NCI-H2227 treated with DMSO at 0.1 percent for 48 hours (cell line): ENCODE measurements at regions not wholly inside any gene's neighbourhood (a gene's known extent, or its start where the extent isn't known, plus 50 kb on each side); places are given as distances from the start of the nearest gene placed in this dataset.

Experiments used
- DNase-seq: peaks from one replicate; lab custom pipeline; 2025; lab: John Stamatoyannopoulos, UW

GRCh38 chr9:109950710-109951443 lies 170.9 kb downstream of the PALM2AKAP2 start:
- DNase-seq = no peak

- DNase-seq = no peak
These were observed 173.3 kb downstream of the PALM2AKAP2 start for GRCh38 chr9:109953300-109953699.

- no peak for DNase-seq
These were observed 174.0 kb downstream of the PALM2AKAP2 start for GRCh38 chr9:109953813-109954497.

- DNase-seq = peak; percentile 76
These were observed 176.9 kb downstream of the PALM2AKAP2 start for GRCh38 chr9:109956717-109957440.

GRCh38 chr9:109959679-109960078 lies 179.7 kb downstream of the PALM2AKAP2 start:
- DNase-seq = no peak

- no peak for DNase-seq
These were observed 181.6 kb downstream of the PALM2AKAP2 start for GRCh38 chr9:109961626-109962025.

GRCh38 chr9:109962215-109962614 lies 182.2 kb downstream of the PALM2AKAP2 start:
- DNase-seq = no peak

- DNase-seq = no peak
These were observed 183.1 kb downstream of the PALM2AKAP2 start for GRCh38 chr9:109963079-109963478.

GRCh38 chr9:109966643-109967368 lies 186.8 kb downstream of the PALM2AKAP2 start:
- no peak for DNase-seq

- no peak for DNase-seq
These were observed 187.9 kb downstream of the PALM2AKAP2 start for GRCh38 chr9:109967651-109968642.

GRCh38 chr9:109969011-109969410 lies 189.0 kb downstream of the PALM2AKAP2 start:
- DNase-seq = no peak

- no peak for DNase-seq
These were observed 189.7 kb downstream of the PALM2AKAP2 start for GRCh38 chr9:109969573-109970237.

- DNase-seq = no peak
These were observed 191.2 kb downstream of the PALM2AKAP2 start for GRCh38 chr9:109971226-109971625.

GRCh38 chr9:109972026-109972882 lies 192.3 kb downstream of the PALM2AKAP2 start:
- DNase-seq = no peak

- DNase-seq = no peak
These were observed 193.3 kb downstream of the PALM2AKAP2 start for GRCh38 chr9:109973336-109973735.

GRCh38 chr9:109974143-109974917 lies 194.3 kb downstream of the PALM2AKAP2 start:
- no peak for DNase-seq

GRCh38 chr9:109974918-109975276 lies 194.9 kb downstream of the PALM2AKAP2 start:
- no peak for DNase-seq

- no peak for DNase-seq
These were observed 195.7 kb downstream of the PALM2AKAP2 start for GRCh38 chr9:109975574-109976295.
